ENCODE measurements at regions not wholly inside any gene's neighbourhood (a gene's known extent, or its start where the extent isn't known, plus 50 kb on each side); places are given as distances from the start of the nearest gene placed in this dataset.
"Not testable (repeated sequence)": the region's sequence is repeated elsewhere in the genome, so short reads cannot be mapped to it uniquely, and the experiment has no call there.

DNA sequence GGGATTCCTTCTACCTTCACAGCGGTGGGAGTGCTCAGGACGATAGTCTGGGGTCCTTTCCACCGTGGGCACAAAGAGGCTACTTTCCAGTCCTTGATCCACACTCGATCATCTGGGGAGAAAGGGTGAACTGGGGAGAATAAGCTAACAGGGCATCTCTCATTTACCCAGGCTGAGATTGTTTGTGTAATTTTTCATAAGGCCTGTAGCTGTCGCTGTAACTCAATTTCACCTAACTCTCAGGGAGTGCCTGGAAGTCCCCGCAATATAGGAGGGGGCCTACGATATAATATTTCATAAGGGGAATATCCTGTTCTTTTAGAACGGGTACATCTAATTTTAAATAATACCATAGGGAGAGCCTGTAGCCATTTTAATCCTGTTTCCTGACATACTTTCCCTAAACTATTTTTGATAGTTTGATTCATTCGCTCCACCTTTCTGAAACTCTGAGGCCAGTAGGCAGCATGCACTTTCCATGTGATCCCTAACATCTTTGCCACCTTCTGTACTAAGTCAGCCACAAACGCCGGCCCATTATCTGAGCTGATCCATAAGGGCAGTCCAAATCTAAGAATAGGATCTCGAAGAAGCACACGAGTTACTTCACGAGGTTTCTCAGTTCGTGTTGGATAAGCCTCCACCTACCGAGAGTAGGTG lies 127.2 kb upstream of the CCZ1B start:
- not testable (repeated sequence) for H3K4me3 ChIP-seq (ENCODE audit: low read depth, low read length); DNase-seq (ENCODE audit: low read depth)

DNA sequence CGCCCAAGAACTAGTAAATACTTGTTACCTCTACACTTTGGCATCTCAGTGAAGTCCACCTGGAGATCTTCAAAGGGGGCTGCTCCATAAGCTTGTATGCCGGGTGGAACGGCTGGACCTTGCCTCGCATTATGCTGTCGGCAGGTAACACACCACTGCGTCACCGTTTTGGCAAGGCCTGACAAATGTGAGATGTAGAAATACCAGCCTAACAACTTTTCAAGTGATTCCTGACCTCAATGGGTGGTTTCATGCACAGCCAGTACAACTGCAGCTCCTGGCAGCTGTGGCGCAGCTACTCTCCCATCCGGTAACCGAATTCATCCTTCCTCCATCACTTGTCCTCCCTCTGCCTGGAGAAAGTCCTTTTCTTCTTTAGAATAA lies 127.7 kb upstream of the CCZ1B start:
- H3K4me3 ChIP-seq (ENCODE audit: low read depth, low read length); DNase-seq (ENCODE audit: low read depth): not testable (repeated sequence)

More for the DNA sequence above, 127.2 kb upstream of the CCZ1B start:
- TF ChIP-seq, protein P1, sequence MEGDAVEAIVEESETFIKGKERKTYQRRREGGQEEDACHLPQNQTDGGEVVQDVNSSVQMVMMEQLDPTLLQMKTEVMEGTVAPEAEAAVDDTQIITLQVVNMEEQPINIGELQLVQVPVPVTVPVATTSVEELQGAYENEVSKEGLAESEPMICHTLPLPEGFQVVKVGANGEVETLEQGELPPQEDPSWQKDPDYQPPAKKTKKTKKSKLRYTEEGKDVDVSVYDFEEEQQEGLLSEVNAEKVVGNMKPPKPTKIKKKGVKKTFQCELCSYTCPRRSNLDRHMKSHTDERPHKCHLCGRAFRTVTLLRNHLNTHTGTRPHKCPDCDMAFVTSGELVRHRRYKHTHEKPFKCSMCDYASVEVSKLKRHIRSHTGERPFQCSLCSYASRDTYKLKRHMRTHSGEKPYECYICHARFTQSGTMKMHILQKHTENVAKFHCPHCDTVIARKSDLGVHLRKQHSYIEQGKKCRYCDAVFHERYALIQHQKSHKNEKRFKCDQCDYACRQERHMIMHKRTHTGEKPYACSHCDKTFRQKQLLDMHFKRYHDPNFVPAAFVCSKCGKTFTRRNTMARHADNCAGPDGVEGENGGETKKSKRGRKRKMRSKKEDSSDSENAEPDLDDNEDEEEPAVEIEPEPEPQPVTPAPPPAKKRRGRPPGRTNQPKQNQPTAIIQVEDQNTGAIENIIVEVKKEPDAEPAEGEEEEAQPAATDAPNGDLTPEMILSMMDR (IDR thresholded peaks at IDR 0.05; ENCODE audit: insufficient read depth, low read depth, low read length), result peak; percentile 4

GRCh38 chr7:6955385-6955784 lies 129.3 kb upstream of the CCZ1B start:
- not testable (repeated sequence) for H3K4me3 ChIP-seq (ENCODE audit: low read depth, low read length); DNase-seq (ENCODE audit: low read depth)

DNA sequence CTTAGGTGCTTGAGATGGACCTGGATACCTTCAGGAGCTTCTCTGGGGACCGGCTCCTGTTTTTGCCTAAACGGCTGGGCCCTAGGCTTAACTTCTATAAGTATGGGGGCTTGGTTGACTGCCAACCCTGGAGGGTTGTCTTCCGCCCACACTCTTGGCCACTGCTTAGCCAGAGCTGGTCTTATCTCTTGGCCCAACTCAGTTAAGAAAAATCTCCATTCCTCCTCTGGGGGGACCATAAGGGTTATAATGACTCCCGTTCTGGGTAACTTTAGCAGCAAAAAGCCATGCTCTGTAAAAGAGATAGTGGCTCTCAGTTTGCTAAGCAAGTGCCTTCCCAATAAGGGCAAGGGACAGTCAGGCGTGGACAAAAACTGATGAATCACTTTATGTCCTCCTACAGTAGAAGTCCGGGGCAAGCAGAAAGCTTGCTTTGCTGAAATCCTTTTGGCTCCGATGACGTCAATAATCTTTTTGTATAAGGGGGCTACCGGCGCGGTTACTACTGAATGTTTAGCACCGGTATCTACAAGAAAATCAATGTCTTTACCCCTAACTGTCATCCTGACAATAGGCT lies 130.0 kb upstream of the CCZ1B start:
- DNase-seq (ENCODE audit: low read depth); H3K4me3 ChIP-seq (ENCODE audit: low read depth, low read length): not testable (repeated sequence)

DNA sequence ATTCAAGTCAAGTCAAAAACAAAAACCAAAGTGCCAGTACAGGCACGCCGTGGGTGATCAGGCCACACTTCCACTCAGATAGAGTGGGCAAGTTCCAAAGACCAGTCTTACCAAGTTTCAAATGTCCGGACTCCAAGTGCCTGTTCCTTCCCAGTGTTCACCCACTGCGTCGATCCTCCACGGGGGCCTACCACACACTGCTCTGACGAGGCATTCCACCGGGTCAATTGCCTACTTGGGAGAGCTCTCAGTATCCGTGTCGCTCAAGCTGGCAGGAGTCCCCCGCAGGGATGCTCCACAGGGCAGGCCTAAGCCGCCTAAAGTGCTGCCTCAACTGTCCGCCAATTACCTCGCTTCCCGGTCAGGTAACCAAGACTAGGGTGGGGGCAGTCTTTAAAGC lies 132.3 kb upstream of the CCZ1B start:
- DNase-seq (ENCODE audit: low read depth), result not testable (repeated sequence)

DNA sequence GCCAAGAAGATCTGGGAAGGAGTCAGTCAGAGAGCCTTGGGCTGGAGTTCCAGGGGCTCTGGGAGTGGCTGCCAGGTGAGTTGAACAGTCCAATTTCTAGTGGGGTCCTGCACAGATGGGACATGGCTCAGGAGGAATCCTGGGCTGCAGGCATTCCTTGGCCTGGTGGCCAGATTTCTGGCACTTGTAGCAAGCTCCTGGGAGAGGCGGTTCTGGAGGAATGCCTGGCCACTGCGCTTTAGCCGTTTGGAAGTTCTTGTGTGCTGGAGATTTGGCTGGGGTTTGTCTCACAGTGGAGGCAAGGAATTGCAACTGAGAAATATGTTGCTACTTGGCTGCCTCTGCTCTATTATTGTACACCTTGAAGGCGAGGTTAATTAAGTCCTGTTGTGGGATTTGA lies 133.9 kb upstream of the CCZ1B start:
- not testable (repeated sequence) for DNase-seq (ENCODE audit: low read depth); H3K4me3 ChIP-seq (ENCODE audit: low read depth, low read length)

More for the DNA sequence above, 132.3 kb upstream of the CCZ1B start:
- H3K4me3 ChIP-seq (ENCODE audit: low read depth, low read length), result not testable (repeated sequence)

- DNase-seq (ENCODE audit: low read depth); H3K4me3 ChIP-seq (ENCODE audit: low read depth, low read length): not testable (repeated sequence)
Observed at GRCh38 chr7:6962871-6963270, 136.8 kb upstream of the CCZ1B start.

DNA sequence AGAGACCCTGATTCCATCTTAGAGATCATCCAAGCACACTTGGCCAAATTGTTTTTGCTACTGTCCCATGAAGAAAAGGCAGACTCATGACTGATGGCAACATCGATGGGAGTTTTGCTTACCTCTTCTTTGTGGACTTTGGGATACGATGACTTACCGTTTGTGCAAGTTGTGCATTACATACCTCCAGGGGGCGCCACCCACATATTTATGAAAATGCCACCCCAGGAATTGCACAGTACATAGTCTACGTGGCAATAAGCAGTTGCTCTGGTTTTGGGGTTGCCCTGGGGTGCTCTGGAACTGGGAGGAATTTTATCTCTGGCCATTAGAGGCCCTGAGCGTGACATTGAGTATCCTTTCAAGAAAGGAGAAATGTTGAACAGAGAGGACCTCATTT lies 139.0 kb upstream of the CCZ1B start:
- peak; percentile 7 for DNase-seq (ENCODE audit: low read depth)
- not testable (repeated sequence) for H3K4me3 ChIP-seq (ENCODE audit: low read depth, low read length)

DNA sequence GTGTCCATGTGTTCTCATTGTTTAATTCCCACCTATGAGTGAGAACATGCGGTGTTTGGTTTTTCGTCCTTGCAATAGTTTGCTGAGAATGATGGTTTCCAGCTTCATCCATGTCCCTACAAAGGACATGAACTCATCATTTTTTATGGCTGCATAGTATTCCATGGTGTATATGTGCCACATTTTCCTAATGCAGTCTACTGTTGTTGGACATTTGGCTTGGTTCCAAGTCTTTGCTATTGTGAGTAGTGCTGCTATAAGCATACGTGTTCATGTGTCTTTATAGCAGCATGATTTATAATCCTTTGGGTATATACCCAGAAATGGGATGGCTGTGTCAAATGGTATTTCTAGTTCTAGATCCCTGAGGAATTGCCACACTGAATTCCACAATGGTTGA lies 144.1 kb upstream of the CCZ1B start:
- H3K4me3 ChIP-seq (ENCODE audit: low read depth, low read length); DNase-seq (ENCODE audit: low read depth): not testable (repeated sequence)

DNA sequence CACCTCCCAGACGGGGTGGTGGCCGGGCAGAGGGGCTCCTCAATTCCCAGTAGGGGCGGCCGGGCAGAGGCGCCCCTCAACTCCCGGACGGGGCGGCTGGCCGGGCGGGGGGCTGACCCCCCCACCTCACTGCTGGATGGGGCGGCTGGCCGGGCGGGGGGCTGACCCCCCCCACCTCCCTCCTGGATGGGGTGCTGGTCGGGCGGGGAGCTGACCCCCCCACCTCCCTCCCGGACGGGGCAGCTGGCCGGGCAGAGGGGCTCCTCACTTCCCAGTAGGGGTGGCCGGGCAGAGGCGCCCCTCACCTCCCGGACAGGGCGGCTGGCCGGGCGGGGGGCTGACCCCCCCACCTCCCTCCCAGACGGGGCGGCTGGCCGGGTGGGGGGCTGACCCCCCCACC lies 148.8 kb upstream of the CCZ1B start:
- DNase-seq (ENCODE audit: low read depth); H3K4me3 ChIP-seq (ENCODE audit: low read depth, low read length): not testable (repeated sequence)

GRCh38 chr7:6975346-6975745 lies 149.3 kb upstream of the CCZ1B start:
- not testable (repeated sequence) for DNase-seq (ENCODE audit: low read depth); H3K4me3 ChIP-seq (ENCODE audit: low read depth, low read length)

DNA sequence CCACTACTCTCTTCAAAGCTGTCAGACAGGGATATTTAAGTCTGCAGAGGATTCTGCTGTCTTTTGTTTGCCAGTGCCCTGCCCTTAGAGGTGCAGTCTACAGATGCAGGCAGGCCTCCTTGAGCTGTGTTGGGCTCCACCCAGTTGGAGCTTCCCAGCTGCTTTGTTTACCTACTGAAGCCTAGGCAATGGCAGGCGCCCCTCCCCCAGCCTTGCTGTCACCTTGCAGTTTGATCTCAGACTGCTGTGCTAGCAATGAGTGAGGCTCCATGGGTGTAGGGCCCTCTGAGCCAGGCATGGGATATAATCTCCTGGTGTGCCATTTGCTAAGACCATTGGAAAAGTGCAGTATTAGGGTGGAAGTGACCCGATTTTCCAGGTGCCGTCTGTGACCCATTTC lies 151.3 kb upstream of the CCZ1B start:
- not testable (repeated sequence) for DNase-seq (ENCODE audit: low read depth); H3K4me3 ChIP-seq (ENCODE audit: low read depth, low read length)

DNA sequence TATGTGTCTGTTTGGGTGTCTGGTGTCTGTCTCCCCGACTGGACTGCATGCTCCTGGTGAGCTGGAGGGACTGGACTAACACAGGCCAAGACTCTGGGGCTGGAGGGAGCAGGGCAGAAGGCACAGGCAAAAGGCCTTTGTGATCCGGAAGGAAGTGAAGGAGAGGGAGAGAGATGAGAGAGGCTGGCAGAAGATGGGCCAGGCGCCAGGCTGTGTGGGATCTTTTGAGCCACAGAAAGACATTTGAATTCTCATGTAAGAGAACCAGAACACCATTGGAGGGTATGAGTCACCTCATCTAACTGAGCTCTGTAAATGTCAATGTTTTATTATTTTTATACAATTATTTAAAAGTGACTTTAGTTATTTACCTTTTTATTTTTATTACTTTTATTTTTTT lies 152.3 kb upstream of the CCZ1B start:
- DNase-seq (ENCODE audit: low read depth); H3K4me3 ChIP-seq (ENCODE audit: low read depth, low read length): not testable (repeated sequence)

DNA sequence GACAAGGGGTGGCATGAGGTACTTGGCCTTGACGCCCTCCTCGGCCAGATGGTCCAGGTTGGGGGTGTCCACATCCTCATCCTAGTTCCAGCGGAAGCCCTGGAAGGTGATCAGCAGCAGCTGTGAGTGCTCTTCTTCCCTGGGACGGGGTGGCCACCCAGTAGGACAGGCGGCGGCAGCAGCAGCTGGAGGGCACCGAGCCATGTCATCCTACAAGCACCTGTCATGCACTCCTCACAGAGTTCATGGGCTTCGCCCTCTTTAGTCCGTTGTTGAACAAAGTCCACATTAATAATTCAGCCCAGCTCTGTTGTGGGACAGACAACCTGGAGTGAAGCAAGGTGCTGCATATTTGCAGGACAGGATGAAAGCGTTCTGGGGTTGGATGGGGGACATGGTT lies 153.4 kb upstream of the CCZ1B start:
- H3K4me3 ChIP-seq (ENCODE audit: low read depth, low read length); DNase-seq (ENCODE audit: low read depth): not testable (repeated sequence)

DNA sequence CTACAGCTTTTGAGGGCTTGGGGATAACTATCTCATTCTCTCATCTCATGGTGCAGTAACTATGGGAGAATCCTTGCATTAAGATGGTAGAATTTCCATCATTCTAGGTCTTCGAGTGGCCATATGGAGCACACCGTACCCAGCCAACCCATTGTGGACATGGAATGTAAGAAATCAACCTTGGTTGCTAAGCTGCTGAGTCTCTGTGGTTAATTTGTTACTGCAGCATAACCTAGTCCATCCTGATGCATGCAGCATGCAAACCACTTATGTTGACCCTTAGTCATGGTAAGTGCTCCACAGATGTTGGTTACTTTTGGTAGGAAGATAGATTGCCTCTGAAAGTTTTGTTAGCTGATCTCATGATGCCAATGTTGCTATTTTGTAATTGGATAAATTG lies 156.3 kb upstream of the CCZ1B start:
- DNase-seq (ENCODE audit: low read depth); H3K4me3 ChIP-seq (ENCODE audit: low read depth, low read length): not testable (repeated sequence)

DNA sequence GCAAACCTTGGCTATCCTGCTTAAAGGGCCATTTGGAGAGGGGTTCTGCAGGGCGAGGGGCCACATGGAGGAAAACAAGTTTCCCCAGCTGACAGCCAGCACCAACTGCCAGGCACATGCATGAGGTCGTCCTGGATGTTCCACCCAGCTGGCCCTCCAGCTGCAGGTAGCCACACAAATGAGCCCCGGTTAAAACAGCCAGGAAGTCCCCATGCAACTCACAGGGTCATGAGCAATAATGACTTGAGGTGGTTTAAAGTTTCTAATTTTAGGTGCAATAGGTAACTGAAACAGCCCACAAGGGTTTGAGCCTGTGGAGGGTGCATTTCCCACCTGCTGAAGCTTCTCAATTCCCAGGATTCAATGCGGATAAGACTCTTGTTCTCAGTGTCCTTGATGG lies 160.8 kb upstream of the CCZ1B start:
- H3K4me3 ChIP-seq (ENCODE audit: low read depth, low read length); DNase-seq (ENCODE audit: low read depth): not testable (repeated sequence)

DNA sequence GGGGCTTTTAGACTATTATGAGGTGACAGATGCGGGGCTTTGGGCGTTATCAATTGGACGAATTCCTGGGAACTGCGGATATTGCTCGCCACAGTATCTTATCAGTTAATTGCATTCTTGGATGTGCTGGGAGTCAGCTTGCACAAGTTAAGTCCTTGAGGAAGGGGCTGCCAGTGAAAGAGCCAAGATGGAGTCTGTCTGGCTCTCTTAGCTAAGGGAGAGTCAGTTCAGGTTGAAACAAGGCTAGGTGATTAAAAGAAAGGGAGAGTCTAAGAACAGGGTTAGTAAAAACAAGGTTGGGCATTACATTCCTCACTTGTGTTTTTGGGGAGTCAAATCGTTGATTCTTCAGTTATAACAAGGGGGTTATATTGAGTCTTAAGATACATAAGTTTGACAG lies 162.5 kb upstream of the CCZ1B start:
- not testable (repeated sequence) for DNase-seq (ENCODE audit: low read depth); H3K4me3 ChIP-seq (ENCODE audit: low read depth, low read length)

DNA sequence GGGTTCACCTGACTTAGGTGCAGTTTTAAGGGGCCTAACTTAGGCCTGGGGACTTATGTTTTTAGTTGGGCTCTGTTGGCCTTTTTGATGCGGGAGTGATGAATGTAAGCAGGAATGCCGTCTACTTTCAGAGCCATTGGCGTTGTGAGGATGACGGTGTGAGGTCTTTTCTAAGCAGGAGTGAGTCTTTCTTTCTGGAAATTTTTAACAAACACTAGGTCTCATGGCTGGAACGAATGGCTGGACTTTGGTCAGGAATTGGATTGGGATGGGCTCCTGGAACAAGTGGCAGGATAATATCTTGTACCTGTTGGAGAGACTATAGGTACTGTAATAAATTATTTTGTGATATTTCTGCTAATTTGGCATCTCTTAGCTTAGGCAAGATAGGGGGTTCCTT lies 163.9 kb upstream of the CCZ1B start:
- not testable (repeated sequence) for DNase-seq (ENCODE audit: low read depth); H3K4me3 ChIP-seq (ENCODE audit: low read depth, low read length)
